SU-DHL-6 (cell line): ENCODE measurements at regions not wholly inside any gene's neighbourhood (a gene's known extent, or its start where the extent isn't known, plus 50 kb on each side); places are given as distances from the start of the nearest gene placed in this dataset.

ENCODE experiments used
- CTCF ChIP-seq: fragments of 200-600 bp; sonication (generic); IDR thresholded peaks from one replicate; pipeline ENCODE4 v1.5.1; 2017; ENCODE audit warnings: antibody characterized with exemption, mild to moderate bottlenecking, low read length, moderate library complexity; ENCODE audit not compliant: insufficient read depth, poor library complexity, severe bottlenecking
- EZH2phosphoT487 ChIP-seq: fragments of 200-600 bp; sonication (generic), shearing (Covaris generic); conservative IDR thresholded peaks from 2 replicates; pipeline ENCODE4 v1.6.1; 2018; ENCODE audit warnings: mild to moderate bottlenecking, antibody characterized with exemption, low read length, moderate library complexity, mixed read lengths

DNA sequence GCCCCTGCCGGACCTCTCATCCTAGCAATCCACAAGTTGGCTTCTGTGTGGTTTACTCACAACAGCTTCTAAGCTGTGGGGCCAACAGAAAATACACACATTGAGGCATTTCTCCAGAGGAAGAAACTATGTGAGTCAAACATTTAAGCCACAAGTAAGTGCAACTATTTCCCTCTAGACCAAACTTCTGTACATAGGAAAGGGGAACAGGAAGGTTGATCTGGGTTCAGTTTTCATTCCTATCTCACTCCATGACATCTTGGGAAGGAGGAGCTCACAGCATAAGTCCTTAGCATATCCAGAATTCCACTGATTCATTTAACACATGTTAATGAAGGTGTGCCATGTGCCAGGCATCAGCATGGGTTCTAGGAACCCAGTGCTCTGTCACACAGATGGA, 72.8 kb upstream of the PICALM start:
- no peak for TF ChIP-seq CTCF
- TF ChIP-seq EZH2phosphoT487: no peak
